ENCODE measurements at regions not wholly inside any gene's neighbourhood (a gene's known extent, or its start where the extent isn't known, plus 50 kb on each side); places are given as distances from the start of the nearest gene placed in this dataset.

- no peak for TF ChIP-seq CTCF (conservative IDR thresholded peaks at IDR 0.05; ENCODE audit: low read depth, low read length)
- no peak for DNase-seq (ENCODE audit: low read depth)
These were observed 341.6 kb upstream of the KCND2 start for GRCh38 chr7:119931230-119931824.

GRCh38 chr7:119935418-119936025 lies 337.5 kb upstream of the KCND2 start:
- TF ChIP-seq CTCF (conservative IDR thresholded peaks at IDR 0.05; ENCODE audit: low read depth, low read length) = peak; percentile 48
- no peak overlapping the region for H3K4me3 ChIP-seq (ENCODE audit: low read length)
- DNase-seq (ENCODE audit: low read depth) = peak; percentile 7

More at GRCh38 chr7:119931230-119931824, 341.6 kb upstream of the KCND2 start:
- no peak overlapping the region for H3K4me3 ChIP-seq (ENCODE audit: low read length)

DNA sequence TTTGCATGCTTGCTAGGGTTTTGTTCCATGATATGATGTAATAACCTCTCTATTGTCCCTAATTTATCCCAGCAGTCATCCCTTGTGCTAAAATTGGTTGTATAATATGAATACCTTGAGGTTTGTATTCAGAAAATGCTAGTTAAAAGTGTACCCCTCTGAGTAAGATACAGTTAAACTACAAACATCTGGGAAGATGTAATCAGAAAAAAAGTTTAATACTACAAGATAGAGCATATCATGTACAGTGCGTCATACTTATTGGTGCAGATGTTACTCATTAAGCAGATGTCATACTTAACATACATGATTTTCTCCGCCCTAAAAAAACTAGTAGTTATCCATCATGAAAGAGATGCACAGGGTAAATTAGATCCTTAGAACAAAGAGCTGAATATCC lies 336.1 kb upstream of the KCND2 start:
- DNase-seq (ENCODE audit: low read depth) = no peak
- H3K4me3 ChIP-seq (ENCODE audit: low read length) = no peak overlapping the region
- TF ChIP-seq CTCF (conservative IDR thresholded peaks at IDR 0.05; ENCODE audit: low read depth, low read length) = no peak

GRCh38 chr7:119937745-119938144 lies 335.2 kb upstream of the KCND2 start:
- TF ChIP-seq CTCF (conservative IDR thresholded peaks at IDR 0.05; ENCODE audit: low read depth, low read length) = no peak
- no peak for DNase-seq (ENCODE audit: low read depth)
- H3K4me3 ChIP-seq (ENCODE audit: low read length) = no peak overlapping the region

DNA sequence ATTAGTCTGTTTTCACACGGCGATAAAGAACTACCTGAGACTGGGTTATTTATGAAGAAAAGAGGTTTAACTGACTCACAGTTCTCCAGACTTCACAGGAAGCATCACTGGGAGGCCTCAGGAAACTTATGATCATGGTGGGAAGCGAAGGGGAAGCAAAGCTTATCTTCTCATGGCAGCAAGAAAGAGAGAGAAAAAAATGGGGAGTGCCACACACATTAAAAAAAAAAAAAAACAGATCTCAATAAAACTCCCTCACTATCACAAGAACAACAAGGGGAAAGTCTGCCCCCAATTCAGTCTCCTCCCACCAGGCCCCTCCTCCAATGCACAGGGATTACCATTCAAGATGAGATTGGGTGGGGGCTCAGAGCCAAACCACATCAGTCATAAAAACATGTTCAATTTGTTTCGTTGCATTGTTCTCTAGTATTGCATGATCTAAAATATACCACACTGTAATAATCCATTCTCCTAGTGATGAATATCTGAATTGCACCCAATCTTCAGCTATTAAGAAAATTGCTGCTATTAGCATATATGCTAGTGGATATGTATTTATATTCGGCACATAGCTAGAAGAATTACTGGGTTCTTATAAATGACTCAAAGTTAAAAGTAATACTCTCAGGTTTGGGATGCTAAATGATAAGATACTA lies 328.9 kb upstream of the KCND2 start:
- no peak overlapping the region for H3K4me3 ChIP-seq (ENCODE audit: low read length)
- no peak for DNase-seq (ENCODE audit: low read depth)
- TF ChIP-seq CTCF (conservative IDR thresholded peaks at IDR 0.05; ENCODE audit: low read depth, low read length) = no peak

DNA sequence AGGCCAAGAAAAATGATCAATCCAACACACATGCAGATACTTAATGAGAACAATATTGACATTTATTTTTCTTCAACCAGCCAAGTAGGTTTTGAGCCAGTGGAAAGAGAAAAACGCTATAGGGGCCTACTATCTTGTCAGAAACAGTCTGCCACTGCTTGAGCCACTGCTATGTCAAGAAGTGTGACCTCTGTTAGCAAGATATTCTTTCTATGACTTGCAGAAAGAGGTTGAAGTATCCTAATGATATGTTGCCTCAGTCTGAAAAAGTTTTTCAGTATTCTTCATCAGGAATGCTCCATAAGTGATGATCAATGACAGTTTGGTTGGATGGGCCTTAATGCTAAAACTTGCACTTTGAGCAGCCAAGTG lies 328.4 kb upstream of the KCND2 start:
- no peak overlapping the region for H3K4me3 ChIP-seq (ENCODE audit: low read length)
- no peak for TF ChIP-seq CTCF (conservative IDR thresholded peaks at IDR 0.05; ENCODE audit: low read depth, low read length)
- DNase-seq (ENCODE audit: low read depth) = no peak

- no peak overlapping the region for H3K4me3 ChIP-seq (ENCODE audit: low read length)
- DNase-seq (ENCODE audit: low read depth) = no peak
- no peak for TF ChIP-seq CTCF (conservative IDR thresholded peaks at IDR 0.05; ENCODE audit: low read depth, low read length)
These were observed 327.2 kb upstream of the KCND2 start for GRCh38 chr7:119945822-119946221.

Measured in retinal pigment epithelial cell (primary cell).